ENCODE measurements at regions not wholly inside any gene's neighbourhood (a gene's known extent, or its start where the extent isn't known, plus 50 kb on each side); places are given as distances from the start of the nearest gene placed in this dataset.

DNA sequence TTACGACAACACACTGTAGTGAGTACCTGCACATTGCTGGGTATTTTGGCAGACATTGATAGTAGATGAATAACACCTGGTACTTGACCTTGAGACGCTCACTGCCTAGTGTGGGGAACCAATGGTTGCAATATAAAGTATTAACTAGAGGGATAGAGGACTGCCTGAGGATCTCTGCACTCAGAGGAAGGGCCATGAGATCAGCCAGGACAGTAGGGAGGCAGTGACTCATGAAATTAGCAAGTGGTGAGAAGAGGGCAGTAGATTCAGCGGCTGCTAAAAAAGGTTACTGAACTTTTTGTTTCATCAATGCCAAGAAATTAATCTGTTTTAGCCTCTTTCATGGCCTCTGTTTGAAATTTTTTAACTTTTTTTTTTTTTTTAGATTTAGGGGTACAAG is 250.8 kb upstream of the TCF4 start:
- Mint-ChIP-seq H3K4me3 (no peak overlapping the region), H3K4me1 (peaks cover 2% of the 10 kb centered on the region), H3K36me3 (ENCODE audit: low read depth) (no peaks in the 10 kb centered on the region), H3K27ac (no peak overlapping the region), H3K27me3 (ENCODE audit: low read depth) (no peaks in the 10 kb centered on the region), H3K9me3 (peaks cover 23% of the 10 kb centered on the region)
- TF ChIP-seq CTCF (IDR thresholded peaks at IDR 0.05; ENCODE audit: unreplicated experiment in 3 of 3) = no peak

DNA sequence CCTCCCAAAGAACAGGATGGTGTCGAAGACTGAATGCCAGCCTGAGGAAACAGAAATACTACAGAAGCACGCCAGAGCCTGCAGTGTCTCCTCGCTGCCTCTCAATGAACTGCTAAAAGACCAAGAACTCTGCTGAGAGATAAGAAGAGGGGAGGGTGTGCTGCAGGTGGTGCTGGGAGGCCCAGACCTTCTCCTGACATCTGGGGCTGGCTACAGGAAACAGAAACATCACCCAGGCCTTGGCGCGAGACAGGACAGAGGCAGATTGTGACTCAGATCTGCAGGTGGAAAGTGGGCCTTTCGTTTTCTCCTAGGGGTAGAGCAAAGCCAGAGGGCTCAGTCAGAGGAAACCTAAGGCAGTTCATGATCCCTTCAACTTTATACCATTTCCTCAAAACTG is 250.3 kb upstream of the TCF4 start:
- TF ChIP-seq CTCF (IDR thresholded peaks at IDR 0.05; ENCODE audit: unreplicated experiment in 3 of 3) = no peak
- no peaks in the 10 kb centered on the region for H3K36me3 Mint-ChIP-seq (ENCODE audit: low read depth)
- H3K27ac Mint-ChIP-seq = no peak overlapping the region
- no peaks in the 10 kb centered on the region for H3K4me1 Mint-ChIP-seq
- no peak overlapping the region for H3K4me3 Mint-ChIP-seq
- H3K27me3 Mint-ChIP-seq (ENCODE audit: low read depth) = no peaks in the 10 kb centered on the region
- H3K9me3 Mint-ChIP-seq = peaks cover 19% of the 10 kb centered on the region

DNA sequence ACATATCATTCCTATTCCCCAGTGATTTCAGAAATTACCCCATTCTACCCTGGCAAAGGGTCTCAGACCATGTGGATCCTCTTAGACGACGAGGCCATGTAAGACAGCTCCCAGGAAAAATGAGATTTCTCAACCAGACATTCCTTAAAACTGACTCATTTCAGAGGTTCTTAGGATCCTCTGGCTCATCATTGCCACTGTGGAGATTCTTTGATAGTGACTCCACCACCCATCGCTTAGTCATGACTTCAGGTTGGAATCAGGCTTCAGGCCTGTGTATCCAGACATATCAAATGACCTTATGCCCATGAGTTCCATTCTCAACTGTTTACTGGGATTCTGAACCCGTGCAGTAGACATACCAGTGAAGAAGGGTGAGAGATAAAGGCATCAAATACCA is 245.6 kb upstream of the TCF4 start:
- Mint-ChIP-seq H3K9me3 (peaks cover 8% of the 10 kb centered on the region), H3K27me3 (ENCODE audit: low read depth) (no peaks in the 10 kb centered on the region), H3K27ac (no peak overlapping the region), H3K4me1 (no peaks in the 10 kb centered on the region), H3K4me3 (no peak overlapping the region), H3K36me3 (ENCODE audit: low read depth) (no peaks in the 10 kb centered on the region)
- TF ChIP-seq CTCF (IDR thresholded peaks at IDR 0.05; ENCODE audit: unreplicated experiment in 3 of 3) = no peak

DNA sequence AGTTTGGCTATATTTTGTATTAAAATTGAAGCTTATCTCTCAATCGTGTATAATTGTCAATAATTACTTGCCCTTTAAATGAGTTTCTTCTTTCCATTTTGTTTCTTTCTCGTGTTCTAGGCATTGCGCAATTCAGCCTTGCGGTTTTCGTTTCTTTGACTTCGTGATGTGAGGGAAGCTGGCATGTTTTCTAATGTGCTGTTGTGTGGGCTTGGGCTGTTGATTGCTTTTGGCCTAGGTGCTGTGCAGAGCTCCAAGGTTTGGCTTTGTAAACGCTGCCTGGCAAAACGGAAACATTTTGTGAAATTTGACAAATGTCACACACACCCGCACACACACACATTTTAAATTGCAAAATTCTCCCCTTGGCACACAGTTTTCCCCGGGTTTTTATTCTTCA is 242.6 kb upstream of the TCF4 start:
- H3K36me3 Mint-ChIP-seq (ENCODE audit: low read depth) = peaks cover under 1% of the 10 kb centered on the region
- TF ChIP-seq CTCF (IDR thresholded peaks at IDR 0.05; ENCODE audit: unreplicated experiment in 3 of 3) = no peak
- no peak overlapping the region for H3K4me3 Mint-ChIP-seq
- H3K27me3 Mint-ChIP-seq (ENCODE audit: low read depth) = no peaks in the 10 kb centered on the region
- no peaks in the 10 kb centered on the region for H3K4me1 Mint-ChIP-seq
- peaks cover 7% of the 10 kb centered on the region for H3K9me3 Mint-ChIP-seq
- H3K27ac Mint-ChIP-seq = no peak overlapping the region

- H3K9me3 Mint-ChIP-seq = peaks cover 4% of the 10 kb centered on the region
- H3K27ac Mint-ChIP-seq = no peak overlapping the region
- peaks cover 12% of the 10 kb centered on the region for H3K4me1 Mint-ChIP-seq
- H3K36me3 Mint-ChIP-seq (ENCODE audit: low read depth) = peaks cover 3% of the 10 kb centered on the region
- no peak overlapping the region for H3K4me3 Mint-ChIP-seq
- TF ChIP-seq CTCF (IDR thresholded peaks at IDR 0.05; ENCODE audit: unreplicated experiment in 3 of 3) = no peak
- no peaks in the 10 kb centered on the region for H3K27me3 Mint-ChIP-seq (ENCODE audit: low read depth)
Measured at GRCh38 chr18:55821219-55821618, 233.2 kb upstream of the TCF4 start.

DNA sequence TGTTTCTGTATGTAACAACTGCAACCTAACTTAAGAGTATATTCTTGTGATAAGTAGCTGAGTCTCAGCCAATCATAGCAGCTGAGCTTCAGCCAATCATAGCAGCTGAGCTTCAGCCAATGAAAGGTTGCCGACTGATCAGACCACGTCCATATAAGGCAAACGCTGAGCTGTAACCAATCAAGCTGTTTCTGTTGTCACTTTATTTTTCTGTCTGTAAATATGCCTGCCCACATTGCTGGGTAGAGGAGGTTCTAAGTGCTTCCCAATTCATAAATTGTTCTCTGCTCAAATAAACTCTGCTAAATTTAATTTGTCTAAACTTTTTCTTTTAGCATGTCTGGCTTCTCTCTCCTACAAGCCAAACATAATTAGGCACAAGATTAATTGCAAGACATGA is 231.5 kb upstream of the TCF4 start:
- Mint-ChIP-seq H3K27ac (no peak overlapping the region), H3K9me3 (no peaks in the 10 kb centered on the region), H3K4me1 (peaks cover 12% of the 10 kb centered on the region), H3K4me3 (no peak overlapping the region), H3K27me3 (ENCODE audit: low read depth) (no peaks in the 10 kb centered on the region), H3K36me3 (ENCODE audit: low read depth) (no peaks in the 10 kb centered on the region)
- no peak for TF ChIP-seq CTCF (IDR thresholded peaks at IDR 0.05; ENCODE audit: unreplicated experiment in 3 of 3)

Data from nephron (organoid).